Keratinocyte (primary cell): ENCODE measurements at regions not wholly inside any gene's neighbourhood (a gene's known extent, or its start where the extent isn't known, plus 50 kb on each side); places are given as distances from the start of the nearest gene placed in this dataset.

Experiments
- DNase-seq: peaks from one replicate; pipeline ENCODE4 v3.0.0-alpha.2; 2011; ENCODE audit warnings: low read depth, missing footprints, low spot score
- FAIRE-seq: peaks from 2 replicates; lab custom pipeline; 2011; peaks lifted over from hg19 to GRCh38; lab: Jason Lieb, UNC
- H2AFZ ChIP-seq: 2 replicates; pipeline ENCODE4 v1.6.0; 2012; ENCODE audit warnings: low read length, control low read depth, inconsistent platforms; ENCODE audit not compliant: control insufficient read depth
- H3K27ac ChIP-seq: 2 replicates; pipeline ENCODE4 v1.5.1; 2011; ENCODE audit warnings: low read length; ENCODE audit not compliant: control insufficient read depth, insufficient read depth
- H3K27me3 ChIP-seq: 3 replicates; pipeline ENCODE4 v1.6.0; 2011; ENCODE audit warnings: low read length; ENCODE audit not compliant: control insufficient read depth, insufficient read depth; ENCODE audit errors: extremely low read depth
- H3K36me3 ChIP-seq, 2 experiments: 2 replicates in 1 of 2; 3 replicates in 1 of 2; pipeline ENCODE4 v1.5.1; 2011; ENCODE audit warnings: low read length in 2 of 2, mild to moderate bottlenecking in 1 of 2; ENCODE audit not compliant: control insufficient read depth in 2 of 2, insufficient read depth in 2 of 2; ENCODE audit errors: extremely low read depth in 1 of 2
- H3K4me1 ChIP-seq: 3 replicates; pipeline ENCODE4 v1.5.1; 2011; ENCODE audit warnings: low read length; ENCODE audit not compliant: control insufficient read depth, insufficient read depth; ENCODE audit errors: extremely low read depth
- H3K4me2 ChIP-seq: 3 replicates; pipeline ENCODE4 v1.6.0; 2011; ENCODE audit warnings: low read depth, low read length; ENCODE audit not compliant: control insufficient read depth, insufficient read depth; ENCODE audit errors: extremely low read depth
- H3K4me3 ChIP-seq, 3 experiments: fragments of 200-600 bp in 1 of 3; sonication (generic) in 1 of 3; 2 replicates in 2 of 3; 3 replicates in 1 of 3; pipeline ENCODE4 v1.5.1; 2011 to 2016; ENCODE audit warnings: low read length in 3 of 3, mild to moderate bottlenecking in 3 of 3, control low read depth in 2 of 3, inconsistent platforms in 1 of 3, low read depth in 1 of 3, mixed read lengths in 1 of 3, mixed run types in 1 of 3, moderate library complexity in 1 of 3; ENCODE audit not compliant: control insufficient read depth in 2 of 3, insufficient read depth in 2 of 3; ENCODE audit errors: extremely low read depth in 1 of 3
- H3K79me2 ChIP-seq: 2 replicates; pipeline ENCODE4 v1.6.0; 2012; ENCODE audit warnings: low read length; ENCODE audit not compliant: control insufficient read depth, insufficient read depth
- H3K9ac ChIP-seq: 3 replicates; pipeline ENCODE4 v1.6.0; 2011; ENCODE audit warnings: low read length; ENCODE audit not compliant: control insufficient read depth, insufficient read depth; ENCODE audit errors: extremely low read depth
- H3K9me1 ChIP-seq: 3 replicates; pipeline ENCODE4 v1.6.0; 2011; ENCODE audit warnings: low read length; ENCODE audit not compliant: control insufficient read depth, insufficient read depth; ENCODE audit errors: extremely low read depth
- H3K9me3 ChIP-seq: 2 replicates; pipeline ENCODE4 v1.5.1; 2012; ENCODE audit warnings: low read depth, low read length; ENCODE audit not compliant: control insufficient read depth
- H4K20me1 ChIP-seq: 3 replicates; pipeline ENCODE4 v1.6.0; 2011; ENCODE audit warnings: low read length; ENCODE audit not compliant: control insufficient read depth, insufficient read depth; ENCODE audit errors: extremely low read depth
- EZH2 ChIP-seq: IDR thresholded peaks from one replicate; pipeline ENCODE4 v1.6.1; 2012; ENCODE audit warnings: inconsistent platforms, mild to moderate bottlenecking, low read length, moderate library complexity
- dilution Hi-C: fragments of 300-500 bp; cut with MboI; formaldehyde crosslinking; loops from one replicate; pipeline ENCODE4 v1.7.0; 2020; ENCODE audit warnings: low sequenced_read_pairs; ENCODE audit not compliant: extremely low pct_ligation_motif_present
- TF ChIP-seq, protein P1 (sequence below), 3 experiments: IDR thresholded peaks in 1 of 3; conservative IDR thresholded peaks in 1 of 3; optimal IDR thresholded peaks in 1 of 3; 2 replicates in 2 of 3; 3 replicates in 1 of 3; pipeline versions ENCODE3 to v1.5.1; 2011; ENCODE audit warnings: low read length in 3 of 3, mild to moderate bottlenecking in 3 of 3, moderate library complexity in 2 of 3, control low read depth in 1 of 3, inconsistent platforms in 1 of 3; ENCODE audit not compliant: insufficient read depth in 2 of 3; ENCODE audit errors: extremely low read depth in 1 of 3

DNA sequence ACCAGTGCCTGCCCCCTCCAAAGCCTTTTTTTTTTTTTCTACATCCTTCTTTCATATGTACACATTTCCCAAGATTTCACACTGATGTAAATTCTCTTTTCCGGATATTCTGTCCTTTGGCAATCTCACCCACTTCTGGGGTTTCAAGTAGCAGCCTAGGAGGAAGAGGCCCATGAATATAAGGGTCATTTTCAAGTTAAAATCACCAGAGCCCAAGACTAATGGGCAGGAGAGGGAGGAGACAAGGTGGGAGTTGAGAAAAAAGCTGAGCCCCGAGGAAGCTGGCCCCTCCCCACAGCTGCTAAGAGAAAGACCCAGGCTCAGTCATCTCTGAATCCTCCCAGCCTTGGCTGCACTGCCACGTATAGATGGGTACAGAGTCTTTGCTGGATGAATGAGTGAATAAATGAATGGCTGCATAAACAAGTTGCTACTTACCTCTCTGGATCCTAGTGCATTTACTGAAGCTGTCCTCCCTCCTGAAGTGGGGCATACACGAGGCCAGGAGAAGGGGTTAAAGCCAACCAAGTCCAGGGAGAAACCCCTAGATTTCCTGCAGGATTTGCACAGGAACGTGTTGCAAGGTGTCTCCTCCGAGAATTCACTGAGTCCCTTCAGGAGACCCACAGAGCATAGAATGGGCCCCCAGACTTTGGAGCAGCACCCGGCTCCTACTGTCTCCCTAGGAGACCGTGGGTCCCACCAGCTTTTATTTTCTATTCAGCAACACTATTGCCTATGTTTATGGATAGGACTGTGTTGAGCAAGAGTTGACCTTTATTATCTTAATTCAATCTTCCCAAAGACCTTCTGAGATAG lies 100.8 kb upstream of the LIPC start:
- no peaks in the 10 kb centered on the region for H4K20me1 ChIP-seq
- H3K79me2 ChIP-seq: no peaks in the 10 kb centered on the region
- H3K4me1 ChIP-seq: peaks cover 31% of the 10 kb centered on the region
- peak overlapping the region; percentile 57 for H3K4me2 ChIP-seq
- DNase-seq: no peak
- peak overlapping the region; percentile 89 for H3K27ac ChIP-seq
- H3K36me3 ChIP-seq: no peaks in the 10 kb centered on the region
- FAIRE-seq: no peak
- H2AFZ ChIP-seq: peak overlapping the region; percentile 57
- H3K9ac ChIP-seq: no peak overlapping the region
- no peak overlapping the region for H3K4me3 ChIP-seq
- dilution Hi-C loops: no loop called here
- H3K9me3 ChIP-seq: no peaks in the 10 kb centered on the region
- TF ChIP-seq EZH2: no peak
- TF ChIP-seq, protein P1, sequence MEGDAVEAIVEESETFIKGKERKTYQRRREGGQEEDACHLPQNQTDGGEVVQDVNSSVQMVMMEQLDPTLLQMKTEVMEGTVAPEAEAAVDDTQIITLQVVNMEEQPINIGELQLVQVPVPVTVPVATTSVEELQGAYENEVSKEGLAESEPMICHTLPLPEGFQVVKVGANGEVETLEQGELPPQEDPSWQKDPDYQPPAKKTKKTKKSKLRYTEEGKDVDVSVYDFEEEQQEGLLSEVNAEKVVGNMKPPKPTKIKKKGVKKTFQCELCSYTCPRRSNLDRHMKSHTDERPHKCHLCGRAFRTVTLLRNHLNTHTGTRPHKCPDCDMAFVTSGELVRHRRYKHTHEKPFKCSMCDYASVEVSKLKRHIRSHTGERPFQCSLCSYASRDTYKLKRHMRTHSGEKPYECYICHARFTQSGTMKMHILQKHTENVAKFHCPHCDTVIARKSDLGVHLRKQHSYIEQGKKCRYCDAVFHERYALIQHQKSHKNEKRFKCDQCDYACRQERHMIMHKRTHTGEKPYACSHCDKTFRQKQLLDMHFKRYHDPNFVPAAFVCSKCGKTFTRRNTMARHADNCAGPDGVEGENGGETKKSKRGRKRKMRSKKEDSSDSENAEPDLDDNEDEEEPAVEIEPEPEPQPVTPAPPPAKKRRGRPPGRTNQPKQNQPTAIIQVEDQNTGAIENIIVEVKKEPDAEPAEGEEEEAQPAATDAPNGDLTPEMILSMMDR (optimal IDR thresholded peaks at IDR 0.05 in 1 of 3, IDR thresholded peaks at IDR 0.05 in 1 of 3, conservative IDR thresholded peaks at IDR 0.05 in 1 of 3; ENCODE audit: extremely low read depth in 1 of 3, insufficient read depth in 2 of 3, low read length in 3 of 3): no peak
- H3K27me3 ChIP-seq: no peaks in the 10 kb centered on the region
- no peaks in the 10 kb centered on the region for H3K9me1 ChIP-seq

DNA sequence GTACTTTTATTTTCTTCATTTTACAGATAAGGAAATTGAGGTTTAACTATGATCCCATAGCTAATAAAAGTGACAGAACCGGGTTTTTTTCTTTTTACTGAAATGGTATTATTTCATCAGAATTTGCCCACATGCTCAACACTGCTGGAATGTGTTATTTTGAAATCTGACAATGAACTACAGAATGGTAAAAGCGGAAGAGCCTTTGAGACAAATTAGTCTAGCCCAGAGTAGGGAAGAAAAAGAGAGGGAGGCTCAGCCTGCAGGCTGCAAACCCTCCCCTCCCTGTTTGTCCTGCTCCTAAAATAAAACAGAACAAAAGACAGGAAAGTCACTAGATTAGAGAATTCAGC lies 100.3 kb upstream of the LIPC start:
- no peak for TF ChIP-seq EZH2
- TF ChIP-seq, protein P1 (optimal IDR thresholded peaks at IDR 0.05 in 1 of 3, IDR thresholded peaks at IDR 0.05 in 1 of 3, conservative IDR thresholded peaks at IDR 0.05 in 1 of 3; ENCODE audit: extremely low read depth in 1 of 3, insufficient read depth in 2 of 3, low read length in 3 of 3): no peak
- H4K20me1 ChIP-seq: no peaks in the 10 kb centered on the region
- H3K36me3 ChIP-seq: no peaks in the 10 kb centered on the region
- H3K4me3 ChIP-seq: peak overlapping the region in 1 of 3 experiments; percentile 5
- H2AFZ ChIP-seq: no peak overlapping the region
- H3K27ac ChIP-seq: peak overlapping the region; percentile 89
- no peaks in the 10 kb centered on the region for H3K9me3 ChIP-seq
- H3K9ac ChIP-seq: no peak overlapping the region
- no peaks in the 10 kb centered on the region for H3K79me2 ChIP-seq
- no peak for DNase-seq
- no peaks in the 10 kb centered on the region for H3K27me3 ChIP-seq
- H3K4me2 ChIP-seq: peak overlapping the region; percentile 57
- FAIRE-seq: no peak
- H3K4me1 ChIP-seq: peaks cover 31% of the 10 kb centered on the region
- dilution Hi-C loops: no loop called here
- no peaks in the 10 kb centered on the region for H3K9me1 ChIP-seq
